Adrenal gland (tissue), 9 donors: ENCODE measurements at regions not wholly inside any gene's neighbourhood (a gene's known extent, or its start where the extent isn't known, plus 50 kb on each side); places are given as distances from the start of the nearest gene placed in this dataset.

Experiments used
- DNase-seq, 7 donors: peaks; one replicate each; pipeline ENCODE4 v3.0.0-alpha.2; 2019 to 2020
- H3K27ac ChIP-seq, 5 donors: fragments of 200-600 bp; sonication (generic) in 4 of 5; 1 replicate in 3 of 5; 2 replicates in 2 of 5; pipeline versions ENCODE4 v1.5.1 to v1.8.0; 2016 to 2020; ENCODE audit warnings: mild to moderate bottlenecking in 1 of 5
- H3K27me3 ChIP-seq: fragments of 200-600 bp; 2 replicates; pipeline ENCODE4 v1.8.0; 2021
- H3K36me3 ChIP-seq, 2 donors: fragments of 200-600 bp; replicated peaks in 1 of 2; 1 replicate in 1 of 2; 2 replicates in 1 of 2; pipeline versions ENCODE4 v1.5.1 to v1.8.0; 2018 to 2022
- H3K4me1 ChIP-seq, 2 donors: fragments of 200-600 bp; replicated peaks in 1 of 2; 1 replicate in 1 of 2; 2 replicates in 1 of 2; pipeline versions ENCODE4 v1.5.1 to v1.8.0; 2018 to 2021
- H3K4me3 ChIP-seq, 4 donors: fragments of 200-600 bp; sonication (generic) in 3 of 4; one replicate each; pipeline ENCODE4 v1.5.1; 2016 to 2018
- H3K9me3 ChIP-seq, 3 donors: fragments of 200-600 bp; sonication (generic) in 1 of 3; replicated peaks in 1 of 3; 1 replicate in 2 of 3; 2 replicates in 1 of 3; pipeline versions ENCODE4 v1.5.1 to v1.8.0; 2016 to 2021
- CTCF ChIP-seq, 6 experiments: fragments of 450-650 bp in 4 of 6; fragments of 200-600 bp in 2 of 6; sonication (generic) in 1 of 6; IDR thresholded peaks; 1 replicate in 5 of 6; 2 replicates in 1 of 6; pipeline versions ENCODE4 v1.5.1 to v1.8.0; 2016 to 2021; ENCODE audit warnings: antibody characterized with exemption in 6 of 6, mild to moderate bottlenecking in 2 of 6, moderate library complexity in 1 of 6
- POLR2A ChIP-seq, 2 donors: fragments of 450-650 bp; IDR thresholded peaks; one replicate each; pipeline ENCODE4 v1.6.1; 2017; ENCODE audit warnings: antibody characterized with exemption in 2 of 2, mild to moderate bottlenecking in 2 of 2, moderate library complexity in 1 of 2
- WGBS, 4 donors: extraction: QIAGEN DNeasy Blood & Tissue Kit in 2 of 4; methylation state at CpG; one replicate each; pipeline versions ENCODE4 v1.1.5 to v1.1.7; 2013 to 2017; 5-methylcytosine and 5-hydroxymethylcytosine counted together
- intact Hi-C, 2 donors: fragments of 100-400 bp; cut with DNase I; formaldehyde crosslinking; loops; one replicate each; pipeline versions ENCODE4 v1.14.1 to v1.15.0; 2022 to 2023
- donor health status: healthy with polysubstance abuse.
- donor health status: Bipolar disorder and iron deficiency.
- donor health status: DM: yes; HTN: yes; CAD: no.
- donor health status: DM: no; HTN: no; CAD: no.
- donor health status: DM: no; HTN: no; CAD: no.

GRCh38 chr14:42228611-42229010 is 621.9 kb downstream of the LRFN5 start:
- Histone ChIP-seq H3K27ac (no peak overlapping the region), H3K36me3 (no peaks in the 10 kb centered on the region), H3K4me1 (no peaks in the 10 kb centered on the region), H3K9me3 (no peaks in the 10 kb centered on the region), H3K4me3 (no peak overlapping the region), H3K27me3 (no peaks in the 10 kb centered on the region)
- DNase-seq = no peak
- WGBS, 4 donors = 81 to 92% (median 87%) methylated on average over 7 of the region's 7 CpGs
- intact Hi-C loops = no loop called here
- TF ChIP-seq CTCF (IDR thresholded peaks at IDR 0.05) (no peak), POLR2A (IDR thresholded peaks at IDR 0.05) (no peak)

- Histone ChIP-seq H3K36me3 (no peaks in the 10 kb centered on the region), H3K27me3 (no peaks in the 10 kb centered on the region), H3K9me3 (no peaks in the 10 kb centered on the region), H3K4me3 (no peak overlapping the region), H3K27ac (no peak overlapping the region), H3K4me1 (no peaks in the 10 kb centered on the region)
- WGBS, 4 donors = 38 to 53% (median 43%) methylated on average over 2 of the region's 2 CpGs
- TF ChIP-seq POLR2A (IDR thresholded peaks at IDR 0.05) (no peak), CTCF (IDR thresholded peaks at IDR 0.05) (peak; percentile 48 to 83 (median 59))
- peak; percentile 54 to 78 (median 68) for DNase-seq
- intact Hi-C loops = no loop called here
Measured at GRCh38 chr14:42224053-42224888, 617.6 kb downstream of the LRFN5 start.

DNA sequence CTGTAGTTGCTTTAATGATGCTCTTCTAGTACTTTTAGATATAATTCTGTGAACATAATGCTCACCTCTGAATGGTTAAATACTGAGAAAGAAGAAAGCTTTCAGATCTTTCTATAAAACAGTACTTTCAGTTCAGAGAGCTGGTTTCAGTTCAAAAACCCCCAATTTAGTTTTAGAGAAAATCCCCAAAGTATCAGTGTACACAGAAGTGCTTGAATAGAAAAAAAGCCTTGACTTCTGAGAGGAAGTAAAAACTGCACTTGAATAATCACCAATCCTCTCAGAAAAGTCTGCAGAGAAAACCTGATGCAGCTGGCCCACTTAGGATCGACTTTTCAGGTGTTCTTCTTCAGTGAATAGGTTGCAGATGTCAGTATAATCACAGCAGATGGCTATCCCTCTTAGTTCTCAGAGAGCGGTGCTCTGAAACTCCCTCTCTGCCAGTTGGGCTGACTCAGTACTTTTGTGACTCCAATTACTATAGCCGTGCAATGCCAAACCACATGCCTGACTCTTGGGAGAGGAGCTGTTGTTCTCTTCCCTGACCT is 616.3 kb downstream of the LRFN5 start:
- no peaks in the 10 kb centered on the region for H3K9me3 ChIP-seq
- no peaks in the 10 kb centered on the region for H3K27me3 ChIP-seq
- intact Hi-C loops = no loop called here
- WGBS, 4 donors = 27 to 41% (median 32%) methylated on average over 3 of the region's 3 CpGs
- H3K4me1 ChIP-seq = no peaks in the 10 kb centered on the region
- no peaks in the 10 kb centered on the region for H3K36me3 ChIP-seq
- TF ChIP-seq CTCF (IDR thresholded peaks at IDR 0.05) (no peak), POLR2A (IDR thresholded peaks at IDR 0.05) (no peak)
- H3K27ac ChIP-seq = no peak overlapping the region
- DNase-seq = no peak
- H3K4me3 ChIP-seq = no peak overlapping the region

GRCh38 chr14:42214981-42215491 is 608.4 kb downstream of the LRFN5 start:
- H3K27ac ChIP-seq = no peak overlapping the region
- H3K9me3 ChIP-seq = no peaks in the 10 kb centered on the region
- H3K27me3 ChIP-seq = no peaks in the 10 kb centered on the region
- no peaks in the 10 kb centered on the region for H3K4me1 ChIP-seq
- no peak overlapping the region for H3K4me3 ChIP-seq
- TF ChIP-seq CTCF (IDR thresholded peaks at IDR 0.05) (no peak), POLR2A (IDR thresholded peaks at IDR 0.05) (no peak)
- intact Hi-C loops = no loop called here
- no peak for DNase-seq
- H3K36me3 ChIP-seq = no peaks in the 10 kb centered on the region
